HepG2 (cell line): ENCODE measurements at regions not wholly inside any gene's neighbourhood (a gene's known extent, or its start where the extent isn't known, plus 50 kb on each side); places are given as distances from the start of the nearest gene placed in this dataset.
A peak's percentile ranks its signal among the peaks of the same experiment; 100 is the strongest.

Experiments
- ATF2 ChIP-seq: sonication (generic); formaldehyde crosslinking; IDR thresholded peaks from 2 replicates; pipeline ENCODE4 v1.4.0; 2020; ENCODE audit warnings: missing genetic modification reagents
- EZH2 ChIP-seq: conservative IDR thresholded peaks from 2 replicates; pipeline ENCODE4 v1.6.1; 2012; ENCODE audit warnings: mild to moderate bottlenecking, low read depth, low read length, moderate library complexity
- FOXP1 ChIP-seq, 2 experiments: fragments of 450-650 bp in 1 of 2; IDR thresholded peaks; 2 replicates each; pipeline ENCODE4 v1.6.1; 2017 to 2018; ENCODE audit warnings: antibody characterized with exemption in 1 of 2
- GATAD2A ChIP-seq: IDR thresholded peaks from 2 replicates; pipeline ENCODE4 v1.6.1; 2016
- HDAC1 ChIP-seq: sonication (generic); formaldehyde crosslinking; IDR thresholded peaks from 2 replicates; pipeline ENCODE4 v1.5.1; 2020; ENCODE audit warnings: mild to moderate bottlenecking, missing genetic modification reagents
- HDAC6 ChIP-seq: fragments of 200-600 bp; sonication (generic); IDR thresholded peaks from 2 replicates; pipeline ENCODE4 v1.7.0; 2017; ENCODE audit warnings: mild to moderate bottlenecking, antibody characterized with exemption, low read length, low read depth
- ISX ChIP-seq: sonication (generic); formaldehyde crosslinking; conservative IDR thresholded peaks from 2 replicates; pipeline ENCODE4 v1.5.0; 2020; ENCODE audit warnings: missing genetic modification reagents
- NCOA5 ChIP-seq: sonication (generic); formaldehyde crosslinking; IDR thresholded peaks from 2 replicates; pipeline ENCODE4 v1.4.0; 2020; ENCODE audit warnings: missing genetic modification reagents
- PHF20 ChIP-seq: sonication (generic); formaldehyde crosslinking; IDR thresholded peaks from 2 replicates; pipeline ENCODE4 v1.5.0; 2020; ENCODE audit warnings: mild to moderate bottlenecking, missing genetic modification reagents
- RARA ChIP-seq: IDR thresholded peaks from 2 replicates; pipeline ENCODE4 v1.6.1; 2016; ENCODE audit warnings: missing genetic modification reagents, missing compliant biosample characterization
- TEAD3 ChIP-seq: optimal IDR thresholded peaks from 2 replicates; pipeline ENCODE3; 2016; ENCODE audit warnings: borderline replicate concordance
- TOPORS ChIP-seq: sonication (generic); formaldehyde crosslinking; IDR thresholded peaks from 2 replicates; pipeline ENCODE4 v1.8.0; 2023; ENCODE audit warnings: mild to moderate bottlenecking, missing genetic modification reagents
- ZFAT ChIP-seq: sonication (generic); formaldehyde crosslinking; conservative IDR thresholded peaks from 2 replicates; pipeline ENCODE4 v1.8.1; 2023; ENCODE audit warnings: missing genetic modification reagents, inconsistent platforms
- ZFP36 ChIP-seq: fragments of 150-350 bp; IDR thresholded peaks from 2 replicates; pipeline ENCODE4 v1.6.1; 2018; ENCODE audit warnings: borderline replicate concordance, low read length, low read depth; ENCODE audit not compliant: partially characterized antibody
- ZNF3 ChIP-seq: IDR thresholded peaks from 2 replicates; pipeline ENCODE4 v1.7.0; 2017; ENCODE audit warnings: inconsistent platforms
- ZNF547 ChIP-seq: sonication (generic); formaldehyde crosslinking; IDR thresholded peaks from 2 replicates; pipeline ENCODE4 v1.5.1; 2020; ENCODE audit warnings: mild to moderate bottlenecking, missing genetic modification reagents
- ZNF740 ChIP-seq: sonication (generic); formaldehyde crosslinking; IDR thresholded peaks from 2 replicates; pipeline ENCODE4 v1.4.0; 2020; ENCODE audit warnings: missing genetic modification reagents
- ZSCAN30 ChIP-seq: sonication (generic); formaldehyde crosslinking; IDR thresholded peaks from 2 replicates; pipeline ENCODE4 v1.5.0; 2020; ENCODE audit warnings: mild to moderate bottlenecking, missing genetic modification reagents
- TF ChIP-seq, protein P1 (sequence below): sonication (generic); formaldehyde crosslinking; IDR thresholded peaks from 2 replicates; pipeline ENCODE4 v1.8.1; 2022; ENCODE audit warnings: mild to moderate bottlenecking, missing genetic modification reagents
- TF ChIP-seq, protein P2 (sequence below): sonication (generic); formaldehyde crosslinking; IDR thresholded peaks from 2 replicates; pipeline ENCODE4 v1.4.0; 2020; ENCODE audit warnings: mild to moderate bottlenecking, missing genetic modification reagents
- TF ChIP-seq, protein P3 (sequence below): sonication (generic); formaldehyde crosslinking; IDR thresholded peaks from 2 replicates; pipeline ENCODE4 v1.4.0; 2020; ENCODE audit warnings: missing genetic modification reagents, mild to moderate bottlenecking, borderline replicate concordance
- TF ChIP-seq, protein P4 (sequence below): sonication (generic); formaldehyde crosslinking; IDR thresholded peaks from 2 replicates; pipeline ENCODE4 v1.4.0; 2020; ENCODE audit warnings: missing genetic modification reagents

DNA sequence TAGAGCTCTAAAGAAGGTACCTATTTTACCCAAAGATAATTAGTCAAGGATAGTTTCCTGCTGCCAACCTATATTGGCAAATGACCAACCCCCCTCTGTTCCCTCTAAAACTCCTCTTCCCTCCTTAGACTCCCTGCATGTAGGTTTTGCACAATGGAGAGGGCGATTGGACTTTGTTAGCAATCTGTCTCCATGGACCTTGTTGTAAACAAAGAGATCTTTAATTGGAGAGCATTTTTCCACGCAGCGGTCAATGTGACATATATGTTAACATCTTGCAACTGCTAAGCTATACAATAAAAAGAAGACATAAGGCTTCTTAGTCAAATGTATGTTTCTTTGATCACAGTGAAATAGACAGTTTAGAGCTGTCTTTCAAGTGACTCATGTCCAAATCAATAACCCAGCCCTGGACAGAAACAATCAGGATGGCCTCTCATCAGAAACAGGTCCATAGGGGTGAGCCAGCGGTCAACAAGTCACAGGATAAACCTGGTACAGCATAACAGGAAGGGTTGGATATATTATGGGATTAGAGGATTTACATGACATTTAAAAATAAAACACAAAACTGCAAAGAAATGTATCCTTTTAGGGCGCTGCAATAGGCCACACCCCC lies 69.7 kb upstream of the UBL3 start (continued):
- TF ChIP-seq, protein P1, sequence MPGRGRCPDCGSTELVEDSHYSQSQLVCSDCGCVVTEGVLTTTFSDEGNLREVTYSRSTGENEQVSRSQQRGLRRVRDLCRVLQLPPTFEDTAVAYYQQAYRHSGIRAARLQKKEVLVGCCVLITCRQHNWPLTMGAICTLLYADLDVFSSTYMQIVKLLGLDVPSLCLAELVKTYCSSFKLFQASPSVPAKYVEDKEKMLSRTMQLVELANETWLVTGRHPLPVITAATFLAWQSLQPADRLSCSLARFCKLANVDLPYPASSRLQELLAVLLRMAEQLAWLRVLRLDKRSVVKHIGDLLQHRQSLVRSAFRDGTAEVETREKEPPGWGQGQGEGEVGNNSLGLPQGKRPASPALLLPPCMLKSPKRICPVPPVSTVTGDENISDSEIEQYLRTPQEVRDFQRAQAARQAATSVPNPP (CRISPR knock-in tag) = no peak
- peak; percentile 96 for TF ChIP-seq RARA (CRISPR knock-in tag)
- no peak for TF ChIP-seq TOPORS (CRISPR knock-in tag)
- TF ChIP-seq ZNF740 (CRISPR knock-in tag) = no peak
- TF ChIP-seq, protein P2, sequence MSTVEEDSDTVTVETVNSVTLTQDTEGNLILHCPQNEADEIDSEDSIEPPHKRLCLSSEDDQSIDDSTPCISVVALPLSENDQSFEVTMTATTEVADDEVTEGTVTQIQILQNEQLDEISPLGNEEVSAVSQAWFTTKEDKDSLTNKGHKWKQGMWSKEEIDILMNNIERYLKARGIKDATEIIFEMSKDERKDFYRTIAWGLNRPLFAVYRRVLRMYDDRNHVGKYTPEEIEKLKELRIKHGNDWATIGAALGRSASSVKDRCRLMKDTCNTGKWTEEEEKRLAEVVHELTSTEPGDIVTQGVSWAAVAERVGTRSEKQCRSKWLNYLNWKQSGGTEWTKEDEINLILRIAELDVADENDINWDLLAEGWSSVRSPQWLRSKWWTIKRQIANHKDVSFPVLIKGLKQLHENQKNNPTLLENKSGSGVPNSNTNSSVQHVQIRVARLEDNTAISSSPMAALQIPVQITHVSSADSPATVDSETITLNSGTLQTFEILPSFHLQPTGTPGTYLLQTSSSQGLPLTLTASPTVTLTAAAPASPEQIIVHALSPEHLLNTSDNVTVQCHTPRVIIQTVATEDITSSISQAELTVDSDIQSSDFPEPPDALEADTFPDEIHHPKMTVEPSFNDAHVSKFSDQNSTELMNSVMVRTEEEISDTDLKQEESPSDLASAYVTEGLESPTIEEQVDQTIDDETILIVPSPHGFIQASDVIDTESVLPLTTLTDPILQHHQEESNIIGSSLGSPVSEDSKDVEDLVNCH (CRISPR knock-in tag) = no peak
- no peak for TF ChIP-seq ZSCAN30
- TF ChIP-seq, protein P3, sequence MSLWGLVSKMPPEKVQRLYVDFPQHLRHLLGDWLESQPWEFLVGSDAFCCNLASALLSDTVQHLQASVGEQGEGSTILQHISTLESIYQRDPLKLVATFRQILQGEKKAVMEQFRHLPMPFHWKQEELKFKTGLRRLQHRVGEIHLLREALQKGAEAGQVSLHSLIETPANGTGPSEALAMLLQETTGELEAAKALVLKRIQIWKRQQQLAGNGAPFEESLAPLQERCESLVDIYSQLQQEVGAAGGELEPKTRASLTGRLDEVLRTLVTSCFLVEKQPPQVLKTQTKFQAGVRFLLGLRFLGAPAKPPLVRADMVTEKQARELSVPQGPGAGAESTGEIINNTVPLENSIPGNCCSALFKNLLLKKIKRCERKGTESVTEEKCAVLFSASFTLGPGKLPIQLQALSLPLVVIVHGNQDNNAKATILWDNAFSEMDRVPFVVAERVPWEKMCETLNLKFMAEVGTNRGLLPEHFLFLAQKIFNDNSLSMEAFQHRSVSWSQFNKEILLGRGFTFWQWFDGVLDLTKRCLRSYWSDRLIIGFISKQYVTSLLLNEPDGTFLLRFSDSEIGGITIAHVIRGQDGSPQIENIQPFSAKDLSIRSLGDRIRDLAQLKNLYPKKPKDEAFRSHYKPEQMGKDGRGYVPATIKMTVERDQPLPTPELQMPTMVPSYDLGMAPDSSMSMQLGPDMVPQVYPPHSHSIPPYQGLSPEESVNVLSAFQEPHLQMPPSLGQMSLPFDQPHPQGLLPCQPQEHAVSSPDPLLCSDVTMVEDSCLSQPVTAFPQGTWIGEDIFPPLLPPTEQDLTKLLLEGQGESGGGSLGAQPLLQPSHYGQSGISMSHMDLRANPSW (CRISPR knock-in tag) = no peak
- TF ChIP-seq ISX (CRISPR knock-in tag) = no peak
- TF ChIP-seq, protein P4, sequence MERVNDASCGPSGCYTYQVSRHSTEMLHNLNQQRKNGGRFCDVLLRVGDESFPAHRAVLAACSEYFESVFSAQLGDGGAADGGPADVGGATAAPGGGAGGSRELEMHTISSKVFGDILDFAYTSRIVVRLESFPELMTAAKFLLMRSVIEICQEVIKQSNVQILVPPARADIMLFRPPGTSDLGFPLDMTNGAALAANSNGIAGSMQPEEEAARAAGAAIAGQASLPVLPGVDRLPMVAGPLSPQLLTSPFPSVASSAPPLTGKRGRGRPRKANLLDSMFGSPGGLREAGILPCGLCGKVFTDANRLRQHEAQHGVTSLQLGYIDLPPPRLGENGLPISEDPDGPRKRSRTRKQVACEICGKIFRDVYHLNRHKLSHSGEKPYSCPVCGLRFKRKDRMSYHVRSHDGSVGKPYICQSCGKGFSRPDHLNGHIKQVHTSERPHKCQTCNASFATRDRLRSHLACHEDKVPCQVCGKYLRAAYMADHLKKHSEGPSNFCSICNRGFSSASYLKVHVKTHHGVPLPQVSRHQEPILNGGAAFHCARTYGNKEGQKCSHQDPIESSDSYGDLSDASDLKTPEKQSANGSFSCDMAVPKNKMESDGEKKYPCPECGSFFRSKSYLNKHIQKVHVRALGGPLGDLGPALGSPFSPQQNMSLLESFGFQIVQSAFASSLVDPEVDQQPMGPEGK = no peak
- no peak for TF ChIP-seq ATF2 (CRISPR knock-in tag)
- TF ChIP-seq ZNF547 (CRISPR knock-in tag) = no peak
- no peak for TF ChIP-seq NCOA5 (CRISPR knock-in tag)
- 0 out of 2 replicates have a peak, but pooled peaks have one; percentile 39 for TF ChIP-seq ZNF3 (CRISPR knock-in tag)
- TF ChIP-seq TEAD3 (CRISPR knock-in tag) = no peak
- no peak for TF ChIP-seq PHF20 (CRISPR knock-in tag)
- 0 out of 2 replicates have a peak, but pooled peaks have one; percentile 20 for TF ChIP-seq HDAC1 (CRISPR knock-in tag)
- TF ChIP-seq GATAD2A = peak; percentile 58; the same call in 1 of the 2 replicates
- TF ChIP-seq FOXP1 (IDR thresholded peaks at IDR 0.05) = no peak
- peak; percentile 57; the same call in 1 of the 2 replicates for TF ChIP-seq FOXP1 (CRISPR knock-in tag; IDR thresholded peaks at IDR 0.05)
- no peak for TF ChIP-seq HDAC6
- TF ChIP-seq ZFAT (CRISPR knock-in tag) = no peak
- TF ChIP-seq ZFP36 = no peak
- TF ChIP-seq EZH2 = no peak
